ENCODE measurements at regions not wholly inside any gene's neighbourhood (a gene's known extent, or its start where the extent isn't known, plus 50 kb on each side); places are given as distances from the start of the nearest gene placed in this dataset.

DNA sequence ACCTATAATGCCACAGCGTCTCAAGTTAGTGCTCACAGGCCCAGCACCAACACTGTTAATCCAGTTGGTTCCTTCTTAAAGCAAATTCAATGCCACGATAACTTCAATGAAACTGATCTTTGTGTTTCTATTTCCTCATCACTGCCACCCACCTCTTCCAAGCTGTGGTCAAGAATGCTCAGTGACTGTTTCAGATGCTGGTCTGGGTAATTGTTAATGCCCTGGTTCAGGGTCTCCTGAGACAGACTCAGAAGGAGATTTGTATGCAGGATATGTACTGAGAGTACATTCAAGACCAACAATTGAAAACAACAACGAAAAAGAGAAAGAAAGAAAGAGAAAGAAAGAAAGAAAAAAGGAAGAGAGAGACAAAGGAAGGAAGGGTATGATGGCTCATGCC lies 505.3 kb downstream of the TLE4 start:
- no peak for DNase-seq (ENCODE audit: unreplicated experiment)
- no TSS peak for BruUV-seq (replicated peaks)
- H3K36me3 Mint-ChIP-seq (ENCODE audit: insufficient read depth, unreplicated experiment): no peaks in the 10 kb centered on the region
- no peaks in the 10 kb centered on the region for H3K9me3 Mint-ChIP-seq (ENCODE audit: unreplicated experiment)
- H3K27me3 Mint-ChIP-seq (ENCODE audit: insufficient read depth, unreplicated experiment): no peaks in the 10 kb centered on the region
- H3K4me3 Mint-ChIP-seq (ENCODE audit: unreplicated experiment): no peak overlapping the region
- no peaks in the 10 kb centered on the region for H3K4me1 Mint-ChIP-seq (ENCODE audit: insufficient read depth, unreplicated experiment)
- no peak overlapping the region for H3K27ac Mint-ChIP-seq (ENCODE audit: low read depth, unreplicated experiment)
- CTCF ChIA-PET: interaction anchor here (0.6 kb wide), 1 partner anchor 17 kb away, joined by 3 read pairs; no protein-coding TSS in a partner anchor
- TF ChIP-seq, protein P1, sequence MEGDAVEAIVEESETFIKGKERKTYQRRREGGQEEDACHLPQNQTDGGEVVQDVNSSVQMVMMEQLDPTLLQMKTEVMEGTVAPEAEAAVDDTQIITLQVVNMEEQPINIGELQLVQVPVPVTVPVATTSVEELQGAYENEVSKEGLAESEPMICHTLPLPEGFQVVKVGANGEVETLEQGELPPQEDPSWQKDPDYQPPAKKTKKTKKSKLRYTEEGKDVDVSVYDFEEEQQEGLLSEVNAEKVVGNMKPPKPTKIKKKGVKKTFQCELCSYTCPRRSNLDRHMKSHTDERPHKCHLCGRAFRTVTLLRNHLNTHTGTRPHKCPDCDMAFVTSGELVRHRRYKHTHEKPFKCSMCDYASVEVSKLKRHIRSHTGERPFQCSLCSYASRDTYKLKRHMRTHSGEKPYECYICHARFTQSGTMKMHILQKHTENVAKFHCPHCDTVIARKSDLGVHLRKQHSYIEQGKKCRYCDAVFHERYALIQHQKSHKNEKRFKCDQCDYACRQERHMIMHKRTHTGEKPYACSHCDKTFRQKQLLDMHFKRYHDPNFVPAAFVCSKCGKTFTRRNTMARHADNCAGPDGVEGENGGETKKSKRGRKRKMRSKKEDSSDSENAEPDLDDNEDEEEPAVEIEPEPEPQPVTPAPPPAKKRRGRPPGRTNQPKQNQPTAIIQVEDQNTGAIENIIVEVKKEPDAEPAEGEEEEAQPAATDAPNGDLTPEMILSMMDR (IDR thresholded peaks at IDR 0.05; ENCODE audit: unreplicated experiment): no peak
- POLR2A ChIA-PET: no interaction called here
- intact Hi-C loops (cut with micrococcal nuclease): no loop called here

DNA sequence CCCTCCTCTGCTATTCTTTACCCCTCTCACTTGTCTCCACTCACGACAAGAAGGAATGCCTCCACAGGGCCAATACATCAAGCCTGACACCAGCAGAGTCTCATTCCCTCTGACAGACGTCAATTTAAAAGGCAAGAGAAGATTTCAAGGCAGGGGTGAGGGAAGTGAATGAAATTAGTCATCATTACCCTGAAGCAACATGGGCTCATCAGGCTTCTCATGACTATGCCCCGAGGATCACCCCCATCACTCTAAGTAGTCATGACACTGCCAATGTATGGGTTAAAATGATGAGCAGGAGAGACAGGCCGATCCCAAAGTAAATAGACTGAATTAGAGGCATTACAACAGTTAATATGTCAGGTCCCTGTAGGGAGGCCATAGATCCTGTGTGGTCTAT lies 504.4 kb downstream of the TLE4 start:
- ChIA-PET POLR2A (no interaction called here), CTCF (interaction anchor here (0.7 kb wide), 1 partner anchor 13 kb away, joined by 3 read pairs; no protein-coding TSS in a partner anchor)
- no peaks in the 10 kb centered on the region for H3K4me1 Mint-ChIP-seq (ENCODE audit: insufficient read depth, unreplicated experiment)
- no peaks in the 10 kb centered on the region for H3K36me3 Mint-ChIP-seq (ENCODE audit: insufficient read depth, unreplicated experiment)
- no TSS peak for BruUV-seq (replicated peaks)
- H3K4me3 Mint-ChIP-seq (ENCODE audit: unreplicated experiment): no peak overlapping the region
- no peak overlapping the region for H3K27ac Mint-ChIP-seq (ENCODE audit: low read depth, unreplicated experiment)
- no peaks in the 10 kb centered on the region for H3K9me3 Mint-ChIP-seq (ENCODE audit: unreplicated experiment)
- intact Hi-C loops (cut with micrococcal nuclease): no loop called here
- no peaks in the 10 kb centered on the region for H3K27me3 Mint-ChIP-seq (ENCODE audit: insufficient read depth, unreplicated experiment)
- TF ChIP-seq, protein P1 (IDR thresholded peaks at IDR 0.05; ENCODE audit: unreplicated experiment): no peak
- DNase-seq (ENCODE audit: unreplicated experiment): peak; percentile 36

DNA sequence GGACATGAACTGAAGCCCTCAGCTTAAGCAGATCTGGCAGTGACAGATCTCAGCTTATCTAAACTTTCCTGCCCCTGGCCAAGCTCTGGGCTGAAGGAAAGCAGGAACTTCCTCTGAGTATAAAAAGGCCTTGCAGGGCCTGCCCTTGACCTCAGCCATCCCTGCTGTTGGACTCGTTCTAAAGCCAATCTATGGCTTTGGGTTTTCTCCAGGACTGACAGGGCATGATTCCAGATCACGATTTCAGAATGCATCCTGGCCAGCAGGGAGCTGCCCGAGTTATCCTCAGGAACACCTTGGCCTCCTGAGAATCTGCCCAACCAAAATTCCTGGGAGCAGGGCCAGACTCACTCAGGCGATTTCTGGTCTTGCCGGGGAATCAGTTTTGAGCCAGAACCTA lies 502.7 kb downstream of the TLE4 start:
- no TSS peak for BruUV-seq (replicated peaks)
- ChIA-PET POLR2A (no interaction called here), CTCF (no interaction called here)
- TF ChIP-seq, protein P1 (IDR thresholded peaks at IDR 0.05; ENCODE audit: unreplicated experiment): no peak
- H3K27me3 Mint-ChIP-seq (ENCODE audit: insufficient read depth, unreplicated experiment): no peaks in the 10 kb centered on the region
- no peaks in the 10 kb centered on the region for H3K36me3 Mint-ChIP-seq (ENCODE audit: insufficient read depth, unreplicated experiment)
- H3K4me1 Mint-ChIP-seq (ENCODE audit: insufficient read depth, unreplicated experiment): no peaks in the 10 kb centered on the region
- H3K4me3 Mint-ChIP-seq (ENCODE audit: unreplicated experiment): no peak overlapping the region
- peak; percentile 47 for DNase-seq (ENCODE audit: unreplicated experiment)
- H3K27ac Mint-ChIP-seq (ENCODE audit: low read depth, unreplicated experiment): no peak overlapping the region
- H3K9me3 Mint-ChIP-seq (ENCODE audit: unreplicated experiment): no peaks in the 10 kb centered on the region
- intact Hi-C loops (cut with micrococcal nuclease): no loop called here

DNA sequence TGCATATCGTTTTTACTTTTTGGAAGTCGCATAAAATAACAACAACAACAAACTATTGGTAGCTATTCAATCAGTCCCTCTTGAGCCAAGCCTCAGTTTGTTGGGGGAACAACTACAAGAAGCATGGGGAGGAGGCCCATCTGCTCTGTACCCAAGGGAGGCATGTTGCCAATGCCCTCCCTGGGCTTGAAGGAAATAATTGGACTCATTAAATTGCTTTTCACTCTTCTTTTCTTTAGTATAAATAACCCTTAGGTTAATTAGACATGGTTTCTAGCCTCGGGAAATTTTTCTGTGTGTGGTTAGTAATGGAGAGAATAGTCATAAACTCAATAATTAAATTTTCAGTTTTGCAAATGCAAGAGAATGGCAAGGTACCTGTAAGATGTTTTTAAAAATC lies 500.7 kb downstream of the TLE4 start:
- CTCF ChIA-PET: no interaction called here
- Mint-ChIP-seq H3K27ac (ENCODE audit: low read depth, unreplicated experiment) (no peak overlapping the region), H3K27me3 (ENCODE audit: insufficient read depth, unreplicated experiment) (no peaks in the 10 kb centered on the region), H3K9me3 (ENCODE audit: unreplicated experiment) (no peaks in the 10 kb centered on the region), H3K36me3 (ENCODE audit: insufficient read depth, unreplicated experiment) (no peaks in the 10 kb centered on the region), H3K4me3 (ENCODE audit: unreplicated experiment) (no peak overlapping the region), H3K4me1 (ENCODE audit: insufficient read depth, unreplicated experiment) (no peaks in the 10 kb centered on the region)
- TF ChIP-seq, protein P1 (IDR thresholded peaks at IDR 0.05; ENCODE audit: unreplicated experiment): no peak
- POLR2A ChIA-PET: no interaction called here
- DNase-seq (ENCODE audit: unreplicated experiment): no peak
- no TSS peak for BruUV-seq (replicated peaks)
- intact Hi-C loops (cut with micrococcal nuclease): no loop called here

Measured in MCF 10A (cell line).